Putamen (tissue), 1 donor: ENCODE measurements at regions not wholly inside any gene's neighbourhood (a gene's known extent, or its start where the extent isn't known, plus 50 kb on each side); places are given as distances from the start of the nearest gene placed in this dataset.

Experiments used
- DNase-seq: peaks from one replicate; pipeline ENCODE4 v3.0.0-alpha.2; 2016; ENCODE audit warnings: low spot score

- no peak for DNase-seq
Measured at GRCh38 chr9:10674586-10674985, 61.8 kb upstream of the PTPRD start.

GRCh38 chr9:10678010-10678409, 65.2 kb upstream of the PTPRD start:
- no peak for DNase-seq

GRCh38 chr9:10678790-10679189, 66.0 kb upstream of the PTPRD start:
- no peak for DNase-seq

- DNase-seq = no peak
Measured at GRCh38 chr9:10686943-10687342, 74.1 kb upstream of the PTPRD start.

GRCh38 chr9:10690546-10690945, 77.7 kb upstream of the PTPRD start:
- no peak for DNase-seq

GRCh38 chr9:10697044-10697443, 84.2 kb upstream of the PTPRD start:
- no peak for DNase-seq

GRCh38 chr9:10700291-10700690, 87.5 kb upstream of the PTPRD start:
- DNase-seq = no peak

- no peak for DNase-seq
Measured at GRCh38 chr9:10700915-10701314, 88.1 kb upstream of the PTPRD start.

- DNase-seq = no peak
Measured at GRCh38 chr9:10701906-10702305, 89.1 kb upstream of the PTPRD start.

- DNase-seq = no peak
Measured at GRCh38 chr9:10703139-10703538, 90.3 kb upstream of the PTPRD start.

- DNase-seq = no peak
Measured at GRCh38 chr9:10704720-10705119, 91.9 kb upstream of the PTPRD start.

- DNase-seq = no peak
Measured at GRCh38 chr9:10705383-10705782, 92.6 kb upstream of the PTPRD start.

- no peak for DNase-seq
Measured at GRCh38 chr9:10706788-10707187, 94.0 kb upstream of the PTPRD start.

- no peak for DNase-seq
Measured at GRCh38 chr9:10721301-10721700, 108.5 kb upstream of the PTPRD start.

- no peak for DNase-seq
Measured at GRCh38 chr9:10729213-10729612, 116.4 kb upstream of the PTPRD start.

GRCh38 chr9:10744669-10745068, 131.9 kb upstream of the PTPRD start:
- no peak for DNase-seq

GRCh38 chr9:10753474-10753873, 140.7 kb upstream of the PTPRD start:
- DNase-seq = no peak

GRCh38 chr9:10764481-10764880, 151.7 kb upstream of the PTPRD start:
- DNase-seq = no peak

GRCh38 chr9:10773136-10773535, 160.3 kb upstream of the PTPRD start:
- no peak for DNase-seq

GRCh38 chr9:10774051-10774450, 161.2 kb upstream of the PTPRD start:
- DNase-seq = no peak

- DNase-seq = no peak
Measured at GRCh38 chr9:10785255-10785654, 172.5 kb upstream of the PTPRD start.

GRCh38 chr9:10793306-10793705, 180.5 kb upstream of the PTPRD start:
- DNase-seq = no peak

- no peak for DNase-seq
Measured at GRCh38 chr9:10804486-10804885, 191.7 kb upstream of the PTPRD start.

GRCh38 chr9:10806868-10807267, 194.1 kb upstream of the PTPRD start:
- DNase-seq = no peak

- DNase-seq = no peak
Measured at GRCh38 chr9:10818206-10818605, 205.4 kb upstream of the PTPRD start.
